Neural progenitor cell (in vitro differentiated cells): ENCODE measurements at regions not wholly inside any gene's neighbourhood (a gene's known extent, or its start where the extent isn't known, plus 50 kb on each side); places are given as distances from the start of the nearest gene placed in this dataset.

Experiments used
- EZH2 ChIP-seq: fragments of 200-600 bp; sonication (generic); IDR thresholded peaks from 2 replicates; pipeline ENCODE4 v1.6.1; 2017; ENCODE audit warnings: antibody characterized with exemption, mild to moderate bottlenecking, moderate library complexity
- EZH2phosphoT487 ChIP-seq: fragments of 200-600 bp; sonication (generic); IDR thresholded peaks from 2 replicates; pipeline ENCODE4 v1.6.1; 2017; ENCODE audit warnings: antibody characterized with exemption

DNA sequence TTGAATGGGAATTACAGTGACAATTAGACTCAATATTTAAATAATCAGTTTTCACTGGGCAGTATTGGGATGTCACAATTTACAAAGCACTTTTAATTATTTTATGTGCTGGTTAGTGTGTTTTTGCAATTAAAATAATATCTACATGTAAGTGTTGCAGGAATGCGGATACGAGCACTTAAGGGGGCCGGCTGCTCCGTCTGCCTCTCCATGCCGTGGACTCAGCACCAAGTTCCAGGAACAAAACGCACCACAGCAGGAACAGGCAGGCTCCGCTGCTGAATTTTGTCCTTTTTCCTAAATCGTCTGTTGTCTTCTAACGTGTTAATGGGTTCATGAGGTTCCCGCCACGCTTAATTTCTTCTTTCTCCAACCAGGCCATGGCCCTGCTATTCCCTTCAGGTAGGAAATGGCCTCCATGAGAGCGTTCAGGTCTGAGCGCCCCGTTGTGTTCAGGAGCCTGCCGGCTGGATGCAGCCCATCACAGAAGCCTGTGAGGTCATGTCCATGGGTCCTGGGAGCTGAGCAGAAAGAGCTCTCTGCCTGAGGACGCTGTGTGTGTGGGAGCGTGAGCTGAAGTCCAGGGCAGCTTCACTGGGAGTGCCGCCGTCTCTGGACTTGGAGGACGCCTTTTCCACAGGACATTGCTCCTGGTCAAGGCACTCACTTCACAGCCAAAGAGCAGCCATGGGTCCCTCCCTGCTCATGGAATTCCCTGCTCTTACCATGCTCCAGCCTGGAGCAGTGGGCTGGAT, 730.3 kb downstream of the BRD1 start:
- no peak for TF ChIP-seq EZH2phosphoT487
- no peak for TF ChIP-seq EZH2
